GM12878 (cell line): ENCODE measurements at regions not wholly inside any gene's neighbourhood (a gene's known extent, or its start where the extent isn't known, plus 50 kb on each side); places are given as distances from the start of the nearest gene placed in this dataset.

Experiments used
- ATAC-seq: fragments of 200-7000 bp; cut with Tn5 transposase; 3 replicates; pipeline ENCODE4 v1.9.1; 2020; ENCODE audit warnings: mild to moderate bottlenecking, moderate library complexity
- BruUV-seq: library from RNA; stranded (reverse); fragments of 400-500 nt; replicated peaks from 2 replicates; lab custom pipeline; 2021; lab: Mats Ljungman, UMichigan
- CTCF ChIA-PET: fragments of 300-600 bp; sonication (Branson Sonifier 250); formaldehyde crosslinking; extraction: SDS; loops from one replicate; lab custom pipeline; 2021; ENCODE audit warnings: inconsistent platforms; lab: Yijun Ruan, JAX
- POLR2A ChIA-PET: fragments of 350-600 bp; formaldehyde crosslinking; extraction: SDS; loops from one replicate; lab custom pipeline; 2021; ENCODE audit warnings: inconsistent platforms; lab: Charles Lee
- RAD21 ChIA-PET: fragments of 300-600 bp; sonication (Branson Sonifier 250); formaldehyde crosslinking; loops from one replicate; lab custom pipeline; 2023; ENCODE audit warnings: antibody characterized with exemption; ENCODE audit not compliant: unreplicated experiment; lab: Charles Lee
- SMC1A ChIA-PET: fragments of 300-600 bp; sonication (Branson Sonifier 250); formaldehyde crosslinking; loops from one replicate; lab custom pipeline; 2023; ENCODE audit not compliant: unreplicated experiment, uncharacterized antibody; lab: Charles Lee
- DNase-seq: peaks from one replicate; pipeline ENCODE4 v3.0.0-alpha.2; 2011; ENCODE audit warnings: low read depth, low spot score
- FAIRE-seq: peaks from 3 replicates; lab custom pipeline; 2011; peaks lifted over from hg19 to GRCh38; lab: Jason Lieb, UNC
- H2AFZ ChIP-seq: 2 replicates; pipeline ENCODE4 v1.6.0; 2011; ENCODE audit warnings: low read depth, low read length, control low read depth; ENCODE audit not compliant: control insufficient read depth
- H3K27ac ChIP-seq: 2 replicates; pipeline ENCODE4 v1.5.1; 2011; ENCODE audit warnings: control low read depth; ENCODE audit not compliant: control insufficient read depth, insufficient read depth
- H3K27me3 ChIP-seq, 2 experiments: replicated peaks in 1 of 2; 2 replicates each; pipeline versions ENCODE4 v1.6.0 to v1.6.1; 2011; ENCODE audit warnings: low read length in 1 of 2; ENCODE audit not compliant: control insufficient read depth in 2 of 2, insufficient read depth in 2 of 2
- H3K36me3 ChIP-seq, 2 experiments: 2 replicates each; pipeline ENCODE4 v1.5.1; 2011; ENCODE audit warnings: low read length in 1 of 2; ENCODE audit not compliant: control insufficient read depth in 2 of 2, insufficient read depth in 2 of 2
- H3K4me1 ChIP-seq: 2 replicates; pipeline ENCODE4 v1.6.1; 2011; ENCODE audit warnings: mild to moderate bottlenecking, low read length, moderate library complexity, mixed read lengths; ENCODE audit not compliant: control insufficient read depth, insufficient read depth
- H3K4me2 ChIP-seq: 2 replicates; pipeline ENCODE4 v1.6.0; 2011; ENCODE audit warnings: control low read depth; ENCODE audit not compliant: control insufficient read depth, insufficient read depth
- H3K4me3 ChIP-seq: fragments of 200-600 bp; sonication (generic); 2 replicates; pipeline ENCODE4 v1.5.1; 2016
- H3K79me2 ChIP-seq: 2 replicates; pipeline ENCODE4 v1.6.0; 2011; ENCODE audit warnings: low read length; ENCODE audit not compliant: control insufficient read depth, insufficient read depth
- H3K9ac ChIP-seq: 2 replicates; pipeline ENCODE4 v1.8.0; 2011; ENCODE audit warnings: low read length, control low read depth, mixed read lengths; ENCODE audit not compliant: control insufficient read depth, insufficient read depth
- H3K9me3 ChIP-seq: replicated peaks from 3 replicates; pipeline ENCODE4 v1.5.1; 2011; ENCODE audit warnings: mild to moderate bottlenecking, low read length; ENCODE audit not compliant: control insufficient read depth, insufficient read depth
- H4K20me1 ChIP-seq: 2 replicates; pipeline ENCODE4 v1.6.0; 2011; ENCODE audit not compliant: control insufficient read depth, insufficient read depth
- IKZF2 ChIP-seq, 2 experiments: fragments of 450-650 bp; IDR thresholded peaks; 2 replicates each; pipeline ENCODE4 v1.6.1; 2017; ENCODE audit warnings: mild to moderate bottlenecking in 2 of 2, moderate library complexity in 2 of 2
- KDM1A ChIP-seq: fragments of 200-600 bp; sonication (generic); IDR thresholded peaks from 2 replicates; pipeline ENCODE4 v1.6.1; 2016; ENCODE audit warnings: borderline replicate concordance
- KLF5 ChIP-seq: fragments of 450-650 bp; IDR thresholded peaks from 2 replicates; pipeline ENCODE4 v1.6.1; 2014; ENCODE audit warnings: mild to moderate bottlenecking; ENCODE audit not compliant: partially characterized antibody
- MTA2 ChIP-seq: fragments of 450-650 bp; IDR thresholded peaks from 2 replicates; pipeline ENCODE4 v1.6.1; 2016; ENCODE audit warnings: low read depth, mild to moderate bottlenecking, moderate library complexity
- RAD21 ChIP-seq: IDR thresholded peaks from 2 replicates; pipeline ENCODE4 v1.6.1; 2011; ENCODE audit warnings: mild to moderate bottlenecking, low read depth, low read length, moderate library complexity; ENCODE audit not compliant: insufficient read depth
- SREBF1 ChIP-seq: IDR thresholded peaks from 2 replicates; pipeline ENCODE4 v1.6.1; 2012; ENCODE audit warnings: mild to moderate bottlenecking, low read length
- TAF1 ChIP-seq: IDR thresholded peaks from 2 replicates; pipeline ENCODE4 v1.6.1; 2011; ENCODE audit warnings: mild to moderate bottlenecking, low read depth, low read length, borderline replicate concordance
- WGBS: methylation state at CpG from one replicate; pipeline ENCODE4 v1.1.6; 2016; ENCODE audit warnings: low lambda C conversion rate; ENCODE audit not compliant: insufficient replicate concordance, insufficient coverage; ENCODE audit errors: missing lambda C conversion rate; 5-methylcytosine and 5-hydroxymethylcytosine counted together
- in situ Hi-C: fragments of 300-500 bp; cut with MboI; formaldehyde crosslinking; loops from 9 replicates; pipeline ENCODE4 v1.14.3; 2018; ENCODE audit warnings: mixed read lengths
- intact Hi-C: fragments of 100-400 bp; cut with micrococcal nuclease; formaldehyde crosslinking; loops from one replicate; pipeline ENCODE4 v1.14.2; 2022; ENCODE audit not compliant: unreplicated experiment

GRCh38 chr3:159881828-159882309, 106.8 kb upstream of the IL12A start:
- Histone ChIP-seq H4K20me1 (no peaks in the 10 kb centered on the region), H3K4me2 (no peak overlapping the region), H2AFZ (no peak overlapping the region), H3K9ac (no peak overlapping the region), H3K36me3 (no peaks in the 10 kb centered on the region), H3K9me3 (no peaks in the 10 kb centered on the region), H3K27ac (no peak overlapping the region), H3K27me3 (0 out of 4 replicates have a peak, but pooled peaks cover 0 to 2% of the 10 kb centered on the region in 2 experiments), H3K4me3 (no peak overlapping the region), H3K4me1 (no peaks in the 10 kb centered on the region), H3K79me2 (no peaks in the 10 kb centered on the region)
- BruUV-seq = no TSS peak
- no peak for FAIRE-seq
- in situ Hi-C loops = loop anchor here (5.0 kb wide), 1 partner anchor 120 kb away; no protein-coding TSS in a partner anchor
- TF ChIP-seq IKZF2 (IDR thresholded peaks at IDR 0.05) (no peak), KLF5 (no peak), RAD21 (no peak), MTA2 (no peak), SREBF1 (no peak), KDM1A (no peak), TAF1 (no peak)
- WGBS = 72% methylated on average over 4 of the region's 7 CpGs
- ChIA-PET SMC1A (interaction anchor here (8.4 to 22.1 kb wide), 3 partner anchors 19 to 122 kb away, joined by 168 to 589 read pairs (median 197); partner anchors contain the start of gene IL12A), RAD21 (interaction anchor here (11.3 kb wide), 1 partner anchor 126 kb away, joined by 387 read pairs; no protein-coding TSS in a partner anchor), POLR2A (no interaction called here), CTCF (interaction anchor here (2.3 to 19.3 kb wide), 3 partner anchors 11 to 124 kb away, joined by 7 to 843 read pairs (median 284); partner anchors contain the start of gene IL12A)
- intact Hi-C loops = loop anchor here (5.0 to 10.0 kb wide), 3 partner anchors 55 to 343 kb away; partner anchors contain the start of gene C3orf80
- no peak for ATAC-seq
- no peak for DNase-seq
